VCaP (cell line): ENCODE measurements at regions not wholly inside any gene's neighbourhood (a gene's known extent, or its start where the extent isn't known, plus 50 kb on each side); places are given as distances from the start of the nearest gene placed in this dataset.

Source experiments
- H3K27ac ChIP-seq: fragments of 450-650 bp; 2 replicates; pipeline ENCODE4 v1.5.1; 2017
- CTCF ChIP-seq: fragments of 450-650 bp; conservative IDR thresholded peaks from 2 replicates; pipeline ENCODE4 v1.5.1; 2017; ENCODE audit warnings: mild to moderate bottlenecking, moderate library complexity

DNA sequence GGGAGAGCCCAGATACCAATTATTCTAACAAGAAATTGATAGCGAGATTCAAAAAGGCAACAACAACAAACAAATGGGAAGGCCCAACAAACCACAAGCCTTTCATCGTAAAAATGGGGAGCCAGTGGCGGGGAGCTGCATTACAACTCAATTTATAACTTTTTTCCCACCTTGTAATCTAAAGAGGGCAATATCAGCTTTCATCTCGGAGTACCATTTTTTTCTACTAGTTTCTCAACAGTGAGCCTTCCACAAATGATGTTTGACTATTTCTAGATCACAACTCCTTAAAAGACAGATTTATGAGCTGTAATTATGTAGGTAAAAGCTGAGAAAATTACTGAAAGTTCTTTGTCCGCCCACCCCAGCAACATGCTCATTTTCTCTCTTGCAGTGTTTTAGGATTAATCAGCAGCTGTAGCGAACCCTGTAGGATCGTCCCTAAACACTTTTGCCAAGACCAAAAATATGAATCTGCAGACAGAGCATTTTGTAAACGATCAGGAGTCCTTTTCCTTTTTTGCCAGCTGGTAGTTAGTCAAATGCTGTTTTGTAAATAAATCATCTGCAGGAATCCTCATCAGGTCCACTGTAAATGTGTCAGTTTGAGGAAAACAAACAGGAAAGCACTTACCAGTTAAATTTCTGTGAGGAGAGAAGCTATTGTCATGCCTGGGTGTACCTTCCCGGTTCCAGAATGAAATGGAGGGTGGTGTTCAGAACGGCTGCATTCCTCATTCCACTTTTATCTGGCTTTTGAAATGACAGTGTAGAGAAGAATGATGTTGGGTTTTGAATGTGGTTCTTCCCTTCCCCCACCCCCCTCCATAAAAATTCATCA, 53.2 kb downstream of the EEF1B2 start:
- TF ChIP-seq CTCF, result no peak
- H3K27ac ChIP-seq, result peak overlapping the region; percentile 36; the same call in 1 of the 2 replicates

GRCh38 chr2:206213514-206213845, 53.8 kb downstream of the EEF1B2 start:
- TF ChIP-seq CTCF, result no peak
- peak overlapping the region; percentile 36; the same call in 1 of the 2 replicates for H3K27ac ChIP-seq

GRCh38 chr2:206217166-206217565, 57.3 kb upstream of the ZDBF2 start:
- TF ChIP-seq CTCF, result no peak
- no peak overlapping the region for H3K27ac ChIP-seq

GRCh38 chr2:206217743-206218142, 56.7 kb upstream of the ZDBF2 start:
- no peak for TF ChIP-seq CTCF
- no peak overlapping the region for H3K27ac ChIP-seq

GRCh38 chr2:206218156-206218555, 56.3 kb upstream of the ZDBF2 start:
- no peak for TF ChIP-seq CTCF
- no peak overlapping the region for H3K27ac ChIP-seq

DNA sequence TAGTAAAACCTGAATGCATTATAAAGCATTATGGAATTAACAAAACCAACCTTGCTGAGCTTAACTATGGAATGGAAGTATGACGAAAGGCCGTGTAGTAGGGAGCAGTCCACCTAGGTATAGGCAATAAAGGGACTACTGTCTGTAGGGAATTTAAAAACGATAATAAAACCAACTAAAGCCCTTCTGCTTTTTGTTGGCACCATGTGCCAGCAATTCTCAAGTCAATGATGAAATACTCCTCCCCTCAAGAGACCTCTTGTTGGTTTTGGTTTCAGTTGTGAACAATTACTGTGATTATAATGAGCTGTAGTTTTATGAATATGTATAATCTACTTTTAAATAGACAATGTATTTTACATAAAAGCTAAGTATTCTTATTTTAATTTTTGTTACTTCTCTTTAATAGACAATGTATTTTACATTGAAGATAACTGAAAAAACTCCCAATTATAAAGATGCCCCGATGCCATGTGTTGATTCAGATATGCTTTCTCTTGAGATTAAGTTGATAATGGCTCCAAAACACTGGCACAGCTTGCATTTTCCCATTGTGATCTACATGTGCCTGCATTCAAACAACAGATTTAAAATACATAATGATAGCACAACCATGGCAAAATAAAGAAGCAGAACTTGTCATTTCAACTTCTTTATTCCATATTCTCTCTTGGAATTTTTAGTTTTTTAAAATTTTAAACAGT, 55.5 kb upstream of the ZDBF2 start:
- H3K27ac ChIP-seq, result no peak overlapping the region
- TF ChIP-seq CTCF, result no peak

- no peak for TF ChIP-seq CTCF
- H3K27ac ChIP-seq, result no peak overlapping the region
Observed at GRCh38 chr2:206219957-206220356, 54.5 kb upstream of the ZDBF2 start.
